PC-9 (cell line): ENCODE measurements at regions not wholly inside any gene's neighbourhood (a gene's known extent, or its start where the extent isn't known, plus 50 kb on each side); places are given as distances from the start of the nearest gene placed in this dataset.
"Not testable (repeated sequence)": the region's sequence is repeated elsewhere in the genome, so short reads cannot be mapped to it uniquely, and the experiment has no call there.

Experiments
- EZH2 ChIP-seq: fragments of 200-600 bp; sonication (generic); IDR thresholded peaks from 2 replicates; pipeline ENCODE4 v1.8.0; 2017; ENCODE audit warnings: antibody characterized with exemption, low read depth
- TF ChIP-seq, protein P1 (sequence below): fragments of 200-600 bp; sonication (generic); conservative IDR thresholded peaks from 2 replicates; pipeline ENCODE4 v1.6.1; 2017; ENCODE audit warnings: mixed run types, antibody characterized with exemption, mild to moderate bottlenecking, moderate library complexity

- TF ChIP-seq, protein P1, sequence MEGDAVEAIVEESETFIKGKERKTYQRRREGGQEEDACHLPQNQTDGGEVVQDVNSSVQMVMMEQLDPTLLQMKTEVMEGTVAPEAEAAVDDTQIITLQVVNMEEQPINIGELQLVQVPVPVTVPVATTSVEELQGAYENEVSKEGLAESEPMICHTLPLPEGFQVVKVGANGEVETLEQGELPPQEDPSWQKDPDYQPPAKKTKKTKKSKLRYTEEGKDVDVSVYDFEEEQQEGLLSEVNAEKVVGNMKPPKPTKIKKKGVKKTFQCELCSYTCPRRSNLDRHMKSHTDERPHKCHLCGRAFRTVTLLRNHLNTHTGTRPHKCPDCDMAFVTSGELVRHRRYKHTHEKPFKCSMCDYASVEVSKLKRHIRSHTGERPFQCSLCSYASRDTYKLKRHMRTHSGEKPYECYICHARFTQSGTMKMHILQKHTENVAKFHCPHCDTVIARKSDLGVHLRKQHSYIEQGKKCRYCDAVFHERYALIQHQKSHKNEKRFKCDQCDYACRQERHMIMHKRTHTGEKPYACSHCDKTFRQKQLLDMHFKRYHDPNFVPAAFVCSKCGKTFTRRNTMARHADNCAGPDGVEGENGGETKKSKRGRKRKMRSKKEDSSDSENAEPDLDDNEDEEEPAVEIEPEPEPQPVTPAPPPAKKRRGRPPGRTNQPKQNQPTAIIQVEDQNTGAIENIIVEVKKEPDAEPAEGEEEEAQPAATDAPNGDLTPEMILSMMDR = not testable (repeated sequence)
- TF ChIP-seq EZH2 = not testable (repeated sequence)
These were observed 69.7 kb upstream of the SIRPG start for GRCh38 chr20:1727303-1727702.
